Mucosa of stomach (tissue), 1 donor: ENCODE measurements at regions not wholly inside any gene's neighbourhood (a gene's known extent, or its start where the extent isn't known, plus 50 kb on each side); places are given as distances from the start of the nearest gene placed in this dataset.

Experiments
- H3K27me3 ChIP-seq: one replicate; pipeline ENCODE4 v1.7.0; 2013; ENCODE audit warnings: mild to moderate bottlenecking, low read length; ENCODE audit not compliant: control insufficient read depth, insufficient read depth
- H3K36me3 ChIP-seq: one replicate; pipeline ENCODE4 v1.7.0; 2013; ENCODE audit warnings: low read length; ENCODE audit not compliant: control insufficient read depth, insufficient read depth
- H3K4me1 ChIP-seq: one replicate; pipeline ENCODE4 v1.7.0; 2013; ENCODE audit warnings: mild to moderate bottlenecking, low read length; ENCODE audit not compliant: control insufficient read depth, insufficient read depth
- H3K4me3 ChIP-seq: one replicate; pipeline ENCODE4 v1.7.0; 2013; ENCODE audit warnings: low read length
- H3K9ac ChIP-seq: one replicate; pipeline ENCODE4 v1.7.0; 2013; ENCODE audit warnings: mild to moderate bottlenecking, low read length, moderate library complexity
- H3K9me3 ChIP-seq: one replicate; pipeline ENCODE4 v1.7.0; 2013; ENCODE audit warnings: mild to moderate bottlenecking, low read length, moderate library complexity; ENCODE audit not compliant: control insufficient read depth
- donor health status: Pancreatic carcinoma.

DNA sequence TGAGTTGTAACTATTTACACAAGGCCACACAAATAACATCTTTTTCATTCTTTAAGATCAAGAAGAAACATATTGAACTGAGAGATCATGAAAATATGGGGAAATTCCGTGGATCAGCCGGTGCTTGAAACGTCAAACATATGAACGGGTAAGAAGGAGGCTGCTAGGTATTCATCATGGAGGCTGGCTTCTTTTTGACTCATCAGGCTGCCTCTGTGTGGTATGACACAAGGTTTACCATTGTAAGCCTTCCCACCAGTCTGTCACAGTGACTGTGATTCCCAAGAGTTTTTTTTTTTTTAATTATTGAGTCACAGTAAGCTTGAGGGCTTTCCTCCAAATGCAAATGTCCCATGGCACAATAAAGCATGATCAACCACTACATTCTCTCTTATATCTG, 506.9 kb downstream of the BCL11A start:
- Histone ChIP-seq H3K4me1 (no peaks in the 10 kb centered on the region), H3K9ac (no peak overlapping the region), H3K36me3 (no peaks in the 10 kb centered on the region), H3K9me3 (no peaks in the 10 kb centered on the region), H3K27me3 (no peaks in the 10 kb centered on the region), H3K4me3 (no peak overlapping the region)

DNA sequence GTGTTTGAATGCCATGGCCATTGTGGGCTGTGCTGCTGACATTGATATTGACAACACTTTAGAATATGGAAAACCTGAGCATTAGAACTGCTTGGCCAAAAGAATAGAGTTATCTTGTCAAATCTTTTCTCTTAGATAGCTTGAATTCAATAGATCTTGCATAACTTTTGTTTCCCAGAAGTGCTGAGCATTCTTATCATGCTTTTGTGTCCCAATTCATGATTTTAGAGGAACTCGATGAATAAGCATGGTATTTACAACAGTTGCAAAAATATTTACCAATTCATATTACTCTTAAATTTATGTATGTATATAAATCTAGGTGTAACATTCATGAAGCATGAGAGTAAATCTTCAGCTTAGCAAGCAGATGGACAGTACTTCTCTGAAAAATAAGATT, 508.0 kb downstream of the BCL11A start:
- H3K9me3 ChIP-seq, result no peaks in the 10 kb centered on the region
- H3K9ac ChIP-seq, result no peak overlapping the region
- H3K4me1 ChIP-seq, result no peaks in the 10 kb centered on the region
- H3K27me3 ChIP-seq, result no peaks in the 10 kb centered on the region
- no peaks in the 10 kb centered on the region for H3K36me3 ChIP-seq
- no peak overlapping the region for H3K4me3 ChIP-seq

DNA sequence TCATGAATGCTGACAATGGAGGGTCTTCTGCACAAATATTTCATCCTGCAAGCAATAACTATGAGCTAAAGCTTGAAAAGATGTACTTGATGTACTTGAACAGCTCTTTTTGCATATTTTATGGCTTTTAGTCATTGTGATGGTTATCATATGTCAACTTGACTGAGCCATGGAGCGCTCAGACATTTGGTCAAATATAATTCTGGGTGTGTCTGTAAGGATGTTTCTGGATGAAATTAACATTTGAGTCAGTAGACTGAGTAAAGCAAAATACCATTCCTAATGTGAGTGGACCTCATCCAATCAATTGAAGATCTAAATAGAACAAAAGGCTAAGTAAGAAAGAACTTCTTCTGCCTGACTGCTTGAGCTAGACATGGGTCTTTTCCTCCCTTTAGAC, 509.0 kb downstream of the BCL11A start:
- Histone ChIP-seq H3K4me1 (no peaks in the 10 kb centered on the region), H3K9me3 (no peaks in the 10 kb centered on the region), H3K36me3 (no peaks in the 10 kb centered on the region), H3K4me3 (no peak overlapping the region), H3K9ac (no peak overlapping the region), H3K27me3 (no peaks in the 10 kb centered on the region)

- Histone ChIP-seq H3K4me1 (no peaks in the 10 kb centered on the region), H3K9ac (no peak overlapping the region), H3K9me3 (no peaks in the 10 kb centered on the region), H3K27me3 (no peaks in the 10 kb centered on the region), H3K36me3 (no peaks in the 10 kb centered on the region), H3K4me3 (no peak overlapping the region)
These were observed 511.4 kb downstream of the BCL11A start for GRCh38 chr2:60042023-60042422.

DNA sequence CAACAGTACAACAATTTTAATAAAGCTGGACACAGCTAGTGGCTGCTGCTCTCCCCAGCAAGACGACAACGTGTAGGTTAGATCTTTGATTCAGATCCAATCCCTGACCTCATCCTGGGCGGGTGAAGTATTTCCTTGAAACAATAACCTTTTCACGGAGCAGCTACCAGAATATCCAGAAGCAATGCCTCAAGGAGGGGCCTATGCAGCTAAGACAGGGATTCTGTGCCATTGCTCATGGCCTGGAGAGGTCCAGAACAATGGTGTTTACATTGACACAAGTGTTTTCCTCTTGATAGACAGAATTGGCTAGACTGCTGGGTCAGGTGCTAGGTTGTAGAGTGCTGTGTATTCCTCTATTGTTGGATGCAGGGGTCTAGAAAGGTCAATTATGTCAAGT, 520.1 kb downstream of the BCL11A start:
- Histone ChIP-seq H3K27me3 (no peaks in the 10 kb centered on the region), H3K36me3 (no peaks in the 10 kb centered on the region), H3K9me3 (no peaks in the 10 kb centered on the region), H3K4me1 (no peaks in the 10 kb centered on the region), H3K9ac (no peak overlapping the region), H3K4me3 (no peak overlapping the region)

DNA sequence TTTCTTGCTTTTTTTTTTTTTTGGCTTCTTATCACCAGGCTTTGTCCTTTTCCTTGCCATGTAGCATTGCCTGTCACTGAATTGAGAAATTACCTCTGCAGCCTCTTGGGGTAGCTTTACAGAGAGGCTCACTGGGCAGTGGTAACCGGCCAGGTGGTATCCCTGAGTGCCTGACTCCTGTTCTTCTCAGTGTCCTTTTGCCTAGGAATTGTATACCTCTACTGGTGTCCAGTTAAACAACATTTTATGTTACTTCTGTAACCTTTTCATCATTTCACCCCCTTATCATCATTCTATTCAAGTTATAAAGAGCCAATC, 523.9 kb downstream of the BCL11A start:
- Histone ChIP-seq H3K36me3 (no peaks in the 10 kb centered on the region), H3K4me1 (no peaks in the 10 kb centered on the region), H3K9ac (no peak overlapping the region), H3K9me3 (no peaks in the 10 kb centered on the region), H3K4me3 (no peak overlapping the region), H3K27me3 (no peaks in the 10 kb centered on the region)

GRCh38 chr2:60028849-60029565, 524.4 kb downstream of the BCL11A start:
- no peaks in the 10 kb centered on the region for H3K4me1 ChIP-seq
- no peaks in the 10 kb centered on the region for H3K27me3 ChIP-seq
- no peak overlapping the region for H3K4me3 ChIP-seq
- no peaks in the 10 kb centered on the region for H3K9me3 ChIP-seq
- no peak overlapping the region for H3K9ac ChIP-seq
- H3K36me3 ChIP-seq, result no peaks in the 10 kb centered on the region

- H3K9ac ChIP-seq, result no peak overlapping the region
- H3K9me3 ChIP-seq, result no peaks in the 10 kb centered on the region
- H3K4me3 ChIP-seq, result no peak overlapping the region
- no peaks in the 10 kb centered on the region for H3K4me1 ChIP-seq
- no peaks in the 10 kb centered on the region for H3K36me3 ChIP-seq
- H3K27me3 ChIP-seq, result no peaks in the 10 kb centered on the region
These were observed 528.0 kb downstream of the BCL11A start for GRCh38 chr2:60025496-60025895.

DNA sequence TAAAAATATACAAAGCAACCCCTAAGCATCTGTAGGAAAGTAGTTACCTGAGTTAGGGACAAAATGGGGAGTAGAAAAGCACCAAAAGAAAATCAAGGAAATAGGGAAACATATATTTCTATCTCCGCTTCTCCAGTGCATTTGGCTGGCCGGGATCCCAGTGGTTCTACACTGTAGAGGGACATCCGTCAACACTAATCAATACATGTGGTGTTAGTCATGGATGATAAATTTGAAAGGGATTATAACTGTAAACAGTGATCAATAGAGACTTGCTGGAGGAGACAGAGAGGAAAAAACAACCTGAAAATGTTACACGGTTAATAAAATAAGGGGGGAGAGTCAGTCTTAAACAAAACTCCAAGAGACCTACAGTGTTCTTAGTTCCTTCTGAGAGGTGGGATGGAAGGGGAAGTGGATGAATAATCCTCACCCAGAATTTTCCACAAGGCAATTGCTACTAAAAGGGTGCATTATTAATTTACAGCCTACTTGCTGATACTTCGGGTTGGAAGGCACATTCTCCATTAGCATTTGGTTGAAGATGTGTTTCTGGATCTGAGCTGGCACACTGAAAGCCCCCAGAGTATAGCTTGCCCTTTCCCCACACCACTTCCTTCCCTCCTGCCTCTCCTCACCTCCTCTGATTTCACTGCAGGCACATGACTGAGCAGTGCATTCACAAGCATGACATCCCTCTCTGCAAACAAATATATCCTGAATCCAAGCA, 530.0 kb downstream of the BCL11A start:
- Histone ChIP-seq H3K4me1 (no peaks in the 10 kb centered on the region), H3K4me3 (no peak overlapping the region), H3K9ac (no peak overlapping the region), H3K27me3 (no peaks in the 10 kb centered on the region), H3K9me3 (no peaks in the 10 kb centered on the region), H3K36me3 (no peaks in the 10 kb centered on the region)

GRCh38 chr2:60007671-60008070, 545.8 kb downstream of the BCL11A start:
- H3K36me3 ChIP-seq, result no peaks in the 10 kb centered on the region
- no peaks in the 10 kb centered on the region for H3K9me3 ChIP-seq
- no peak overlapping the region for H3K9ac ChIP-seq
- no peaks in the 10 kb centered on the region for H3K4me1 ChIP-seq
- no peaks in the 10 kb centered on the region for H3K27me3 ChIP-seq
- H3K4me3 ChIP-seq, result no peak overlapping the region

GRCh38 chr2:60003076-60003475, 550.4 kb downstream of the BCL11A start:
- Histone ChIP-seq H3K27me3 (no peaks in the 10 kb centered on the region), H3K9me3 (no peaks in the 10 kb centered on the region), H3K9ac (no peak overlapping the region), H3K36me3 (no peaks in the 10 kb centered on the region), H3K4me3 (no peak overlapping the region), H3K4me1 (no peaks in the 10 kb centered on the region)

DNA sequence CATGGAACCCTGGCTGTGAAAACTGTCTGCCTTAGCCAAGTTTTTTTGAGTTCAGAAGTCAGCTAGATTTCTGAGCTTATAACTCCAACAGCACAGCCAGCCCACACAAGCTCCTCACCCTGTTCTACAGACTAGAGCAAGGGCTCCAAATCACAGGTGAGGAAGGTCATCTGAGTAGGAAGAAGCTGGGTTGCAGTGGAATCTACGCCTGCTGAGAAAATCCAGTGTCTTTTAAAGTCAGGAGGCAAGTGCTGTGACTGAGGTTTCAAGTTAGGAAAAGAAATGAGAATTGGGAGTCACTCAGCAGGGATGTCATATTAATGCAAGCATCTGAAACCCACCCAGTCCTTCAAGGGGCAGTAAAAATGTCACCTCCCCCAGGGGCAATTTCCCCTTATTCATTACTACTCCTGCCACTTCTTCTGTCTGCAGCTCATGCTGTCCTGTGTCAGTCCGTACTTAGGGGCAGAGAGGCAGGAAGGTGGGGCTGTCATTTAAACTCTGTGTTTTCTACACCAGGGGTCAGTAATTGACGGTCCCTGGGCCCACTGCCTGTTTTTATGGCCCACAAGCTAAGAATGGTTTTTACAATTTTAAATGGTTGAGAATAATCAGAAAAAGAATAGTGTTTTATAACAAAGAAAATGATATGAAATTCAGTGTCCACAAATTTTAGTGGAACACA, 551.1 kb downstream of the BCL11A start:
- H3K27me3 ChIP-seq, result no peaks in the 10 kb centered on the region
- H3K4me1 ChIP-seq, result no peaks in the 10 kb centered on the region
- no peak overlapping the region for H3K9ac ChIP-seq
- no peaks in the 10 kb centered on the region for H3K9me3 ChIP-seq
- no peak overlapping the region for H3K4me3 ChIP-seq
- no peaks in the 10 kb centered on the region for H3K36me3 ChIP-seq
